ENCODE measurements at regions not wholly inside any gene's neighbourhood (a gene's known extent, or its start where the extent isn't known, plus 50 kb on each side); places are given as distances from the start of the nearest gene placed in this dataset.

- DNase-seq, result no peak
- Histone ChIP-seq H3K4me1 (no peaks in the 10 kb centered on the region), H3K27me3 (no peaks in the 10 kb centered on the region), H3K9me3 (peaks cover 0 to 5% of the 10 kb centered on the region in 2 donors), H3K27ac (no peak overlapping the region), H3K4me3 (no peak overlapping the region), H3K36me3 (no peaks in the 10 kb centered on the region)
- no peak for ATAC-seq
- TF ChIP-seq CTCF (IDR thresholded peaks at IDR 0.05), result no peak
- intact Hi-C loops (cut with DNase I), result no loop called here
These were observed 313.3 kb upstream of the NFIA start for GRCh38 chr1:60769082-60769481.

DNA sequence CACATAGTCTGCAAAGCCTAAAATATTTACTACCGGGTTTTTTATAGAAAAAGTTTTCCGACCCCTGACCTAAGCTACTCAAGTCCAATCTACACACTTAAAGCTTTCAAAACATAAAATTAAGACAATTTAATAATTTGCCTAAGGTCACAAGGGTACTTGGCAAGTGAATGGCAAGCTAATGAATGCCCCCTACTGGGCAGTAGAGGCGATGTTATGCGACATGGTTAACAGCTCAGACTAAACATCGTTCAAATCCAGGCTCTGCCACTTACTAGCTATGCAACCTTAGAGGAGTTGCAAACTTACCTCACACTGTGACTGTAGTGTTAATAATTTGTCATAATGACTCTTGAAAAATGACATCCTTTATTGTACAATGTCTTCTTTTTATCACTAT, 317.2 kb upstream of the NFIA start:
- peak; percentile 56 to 59 for TF ChIP-seq CTCF (IDR thresholded peaks at IDR 0.05)
- H3K9me3 ChIP-seq, result no peaks in the 10 kb centered on the region
- no peaks in the 10 kb centered on the region for H3K36me3 ChIP-seq
- H3K27me3 ChIP-seq, result no peaks in the 10 kb centered on the region
- ATAC-seq (peak; percentile 88), DNase-seq (no peak)
- intact Hi-C loops (cut with DNase I), result no loop called here
- no peak overlapping the region for H3K4me3 ChIP-seq
- no peaks in the 10 kb centered on the region for H3K4me1 ChIP-seq
- H3K27ac ChIP-seq, result no peak overlapping the region

DNA sequence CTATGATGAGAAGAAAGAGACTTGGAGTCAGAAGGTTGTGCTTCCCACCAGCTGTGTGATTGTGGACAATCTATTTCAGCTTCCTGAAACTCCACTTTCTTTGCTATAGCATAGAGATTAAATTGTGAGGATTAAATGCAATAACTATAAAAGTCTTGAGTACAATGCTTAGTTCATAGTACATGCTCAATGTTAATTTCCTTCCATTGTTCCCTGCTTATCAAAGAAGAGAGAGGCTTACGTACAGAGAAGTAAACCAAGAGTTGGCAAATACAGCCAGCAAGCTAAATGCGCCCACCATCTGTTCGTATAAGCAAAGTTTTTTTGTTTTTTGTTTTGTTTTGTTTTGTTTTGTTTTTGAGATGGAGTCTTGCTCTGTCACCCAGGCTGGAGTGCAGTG, 317.9 kb upstream of the NFIA start:
- Histone ChIP-seq H3K4me1 (no peaks in the 10 kb centered on the region), H3K27me3 (no peaks in the 10 kb centered on the region), H3K9me3 (no peaks in the 10 kb centered on the region), H3K36me3 (no peaks in the 10 kb centered on the region), H3K4me3 (no peak overlapping the region), H3K27ac (no peak overlapping the region)
- DNase-seq, result no peak
- no peak for ATAC-seq
- no peak for TF ChIP-seq CTCF (IDR thresholded peaks at IDR 0.05)
- intact Hi-C loops (cut with DNase I), result no loop called here

DNA sequence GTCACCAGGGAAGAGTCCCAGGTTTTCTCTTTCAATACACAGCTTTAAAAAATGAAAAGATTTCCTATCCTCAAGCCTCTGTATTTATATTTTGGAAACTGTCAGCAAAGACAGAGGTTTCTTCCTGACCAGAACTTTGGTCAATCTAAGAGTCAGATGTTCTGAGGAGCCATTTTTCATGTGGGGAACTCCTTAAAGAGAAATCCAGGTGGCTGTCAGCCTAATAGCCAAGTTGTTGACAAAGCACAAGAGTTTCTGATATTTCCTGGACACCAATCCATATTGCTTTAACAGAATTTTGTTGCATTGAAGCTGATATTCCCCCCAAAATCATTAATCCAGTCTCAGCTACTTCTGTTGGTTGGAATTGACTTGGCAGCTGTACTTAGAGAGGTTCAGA, 318.6 kb upstream of the NFIA start:
- DNase-seq (peak in 2 of 4 donors; percentile 51 to 63), ATAC-seq (no peak)
- intact Hi-C loops (cut with DNase I), result no loop called here
- H3K4me1 ChIP-seq, result no peaks in the 10 kb centered on the region
- no peak for TF ChIP-seq CTCF (IDR thresholded peaks at IDR 0.05)
- H3K9me3 ChIP-seq, result no peaks in the 10 kb centered on the region
- H3K27ac ChIP-seq, result no peak overlapping the region
- H3K36me3 ChIP-seq, result no peaks in the 10 kb centered on the region
- H3K4me3 ChIP-seq, result no peak overlapping the region
- no peaks in the 10 kb centered on the region for H3K27me3 ChIP-seq

DNA sequence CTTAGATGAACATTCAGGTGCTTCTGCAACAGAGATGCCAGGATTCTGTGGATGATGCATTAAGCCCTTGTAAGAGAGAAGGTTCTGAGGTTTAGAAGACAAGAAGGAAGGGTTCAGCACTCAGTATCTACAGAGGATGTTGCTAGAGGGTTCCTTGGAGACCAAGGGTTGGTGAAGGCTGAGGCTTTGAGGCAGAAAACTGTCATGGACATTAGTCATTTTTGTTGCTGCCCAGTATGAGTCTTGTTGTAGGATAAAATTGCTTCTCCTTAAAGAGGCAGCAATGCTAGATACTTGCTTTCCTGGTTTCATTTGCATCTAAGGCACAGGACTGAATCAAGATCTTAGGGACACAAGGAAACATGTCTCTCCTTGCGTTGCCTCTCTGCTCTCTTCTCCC, 319.4 kb upstream of the NFIA start:
- intact Hi-C loops (cut with DNase I), result no loop called here
- Histone ChIP-seq H3K4me3 (no peak overlapping the region), H3K27me3 (no peaks in the 10 kb centered on the region), H3K36me3 (no peaks in the 10 kb centered on the region), H3K27ac (no peak overlapping the region), H3K9me3 (no peaks in the 10 kb centered on the region), H3K4me1 (no peaks in the 10 kb centered on the region)
- no peak for TF ChIP-seq CTCF (IDR thresholded peaks at IDR 0.05)
- ATAC-seq, result no peak
- no peak for DNase-seq

All from left lung (tissue), 4 donors.